ENCODE measurements at regions not wholly inside any gene's neighbourhood (a gene's known extent, or its start where the extent isn't known, plus 50 kb on each side); places are given as distances from the start of the nearest gene placed in this dataset.

DNA sequence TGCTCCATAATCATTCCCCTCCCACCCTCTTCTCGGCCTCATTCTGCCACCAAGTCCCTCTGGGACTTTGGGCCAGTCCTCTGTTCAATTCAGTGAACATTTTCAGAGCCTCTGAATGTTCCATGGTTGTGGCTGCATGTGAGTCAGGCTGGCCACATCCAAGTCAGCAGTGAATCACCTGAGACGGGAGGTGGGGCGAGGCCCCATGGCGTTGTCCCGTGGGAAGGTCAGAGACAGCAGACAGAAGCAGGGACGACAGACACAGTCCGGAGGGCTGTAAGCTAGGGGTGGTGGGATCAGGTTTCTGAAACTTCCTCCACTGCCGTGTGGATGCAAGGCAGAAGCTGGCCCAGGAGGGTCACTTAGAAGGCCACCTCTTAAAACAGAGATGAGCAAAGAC lies 324.8 kb downstream of the MN1 start:
- H3K27ac ChIP-seq: peak overlapping the region; percentile 99
- POLR2A ChIA-PET (ENCODE audit: low non-redundant PET): no interaction called here
- TF ChIP-seq CTCF (conservative IDR thresholded peaks at IDR 0.05; ENCODE audit: low read depth): no peak
- CTCF ChIA-PET: no interaction called here
- peak; percentile 86 for DNase-seq (ENCODE audit: low spot score)

- ChIA-PET CTCF (no interaction called here), POLR2A (ENCODE audit: low non-redundant PET) (no interaction called here)
- DNase-seq (ENCODE audit: low spot score): no peak
- peak overlapping the region; percentile 99 for H3K27ac ChIP-seq
- TF ChIP-seq CTCF (conservative IDR thresholded peaks at IDR 0.05; ENCODE audit: low read depth): no peak
Observed at GRCh38 chr22:27477171-27477570, 324.4 kb downstream of the MN1 start.

GRCh38 chr22:27480487-27480886 lies 321.1 kb downstream of the MN1 start:
- CTCF ChIA-PET: no interaction called here
- DNase-seq (ENCODE audit: low spot score): no peak
- POLR2A ChIA-PET (ENCODE audit: low non-redundant PET): no interaction called here
- TF ChIP-seq CTCF (conservative IDR thresholded peaks at IDR 0.05; ENCODE audit: low read depth): no peak
- peak overlapping the region; percentile 11; the same call in 1 of the 2 replicates for H3K27ac ChIP-seq

- DNase-seq (ENCODE audit: low spot score): no peak
- CTCF ChIA-PET: interaction anchor here (0.7 kb wide), 1 partner anchor 278 kb away, joined by 3 read pairs; no protein-coding TSS in a partner anchor
- POLR2A ChIA-PET (ENCODE audit: low non-redundant PET): no interaction called here
- no peak for TF ChIP-seq CTCF (conservative IDR thresholded peaks at IDR 0.05; ENCODE audit: low read depth)
- peak overlapping the region; percentile 18; the same call in 1 of the 2 replicates for H3K27ac ChIP-seq
Observed at GRCh38 chr22:27482402-27482801, 319.2 kb downstream of the MN1 start.

DNA sequence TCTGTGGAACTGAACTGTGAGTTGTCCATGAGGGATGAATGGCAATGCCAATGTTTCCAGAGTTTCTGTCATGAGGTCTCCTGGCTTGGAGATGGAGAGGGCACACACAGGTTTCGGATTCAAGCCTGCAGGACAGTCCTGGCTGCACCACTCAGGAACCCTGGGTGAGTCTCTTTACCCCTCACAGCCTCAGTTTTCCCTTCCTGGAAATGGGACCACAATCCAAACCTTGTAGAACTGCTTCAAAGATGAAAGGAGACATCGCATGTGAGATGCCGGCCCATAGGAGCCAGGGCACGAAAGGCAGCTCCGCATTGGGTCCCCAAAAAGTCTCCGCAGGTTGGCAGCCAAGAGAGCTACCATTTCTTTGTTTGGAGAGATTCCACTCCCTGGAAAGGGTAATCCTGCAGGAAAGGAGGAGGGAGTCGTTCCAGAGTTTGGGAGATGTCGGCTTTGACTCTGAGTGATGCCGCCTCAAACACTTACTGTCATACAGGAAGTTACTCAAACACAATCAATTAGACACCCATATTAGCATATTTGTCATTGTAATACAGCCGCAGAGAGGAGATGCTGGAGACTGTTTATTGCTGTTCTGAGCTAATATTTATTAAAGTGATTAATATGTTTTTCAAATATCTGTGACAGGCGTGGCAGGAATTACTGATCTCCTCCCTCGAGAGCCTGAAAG lies 318.3 kb downstream of the MN1 start:
- CTCF ChIA-PET: interaction anchor here (0.7 kb wide), 1 partner anchor 278 kb away, joined by 3 read pairs; no protein-coding TSS in a partner anchor
- no peak for TF ChIP-seq CTCF (conservative IDR thresholded peaks at IDR 0.05; ENCODE audit: low read depth)

GRCh38 chr22:27485842-27486241 lies 315.7 kb downstream of the MN1 start:
- POLR2A ChIA-PET (ENCODE audit: low non-redundant PET): no interaction called here
- CTCF ChIA-PET: no interaction called here
- no peak overlapping the region for H3K27ac ChIP-seq
- DNase-seq (ENCODE audit: low spot score): no peak
- no peak for TF ChIP-seq CTCF (conservative IDR thresholded peaks at IDR 0.05; ENCODE audit: low read depth)

More for the DNA sequence above, 318.3 kb downstream of the MN1 start:
- POLR2A ChIA-PET (ENCODE audit: low non-redundant PET): no interaction called here
- DNase-seq (ENCODE audit: low spot score): no peak
- H3K27ac ChIP-seq: peak overlapping the region; percentile 18; the same call in 1 of the 2 replicates
